HEK293 (cell line): ENCODE measurements at regions not wholly inside any gene's neighbourhood (a gene's known extent, or its start where the extent isn't known, plus 50 kb on each side); places are given as distances from the start of the nearest gene placed in this dataset.

ENCODE experiments used
- CTCF ChIA-PET: fragments of 350-600 bp; formaldehyde crosslinking; extraction: SDS; loops from one replicate; lab custom pipeline; 2021; ENCODE audit warnings: antibody characterized with exemption; lab: Yijun Ruan, JAX
- POLR2A ChIA-PET: fragments of 300-600 bp; formaldehyde crosslinking; extraction: SDS; loops from one replicate; lab custom pipeline; 2020; ENCODE audit warnings: antibody characterized with exemption, inconsistent platforms; lab: Yijun Ruan, JAX
- H3K27ac ChIP-seq: fragments of 200-500 bp; sonication (Bioruptor generic); 2 replicates; pipeline ENCODE4 v1.5.1; 2014; ENCODE audit warnings: low read depth, low read length, control low read depth, inconsistent platforms; ENCODE audit errors: extremely low read depth
- H3K36me3 ChIP-seq, 2 experiments: fragments of 200-500 bp in 1 of 2; sonication (Bioruptor generic) in 1 of 2; 1 replicate in 1 of 2; 2 replicates in 1 of 2; pipeline ENCODE4 v1.5.1; 2014 to 2017; ENCODE audit warnings: inconsistent platforms in 2 of 2, low read length in 2 of 2; ENCODE audit not compliant: control insufficient read depth in 2 of 2, insufficient read depth in 1 of 2
- H3K4me1 ChIP-seq: fragments of 200-500 bp; sonication (Bioruptor generic); 2 replicates; pipeline ENCODE4 v1.5.1; 2014; ENCODE audit warnings: mild to moderate bottlenecking, low read length, inconsistent platforms; ENCODE audit not compliant: control insufficient read depth, insufficient read depth
- H3K4me3 ChIP-seq: 2 replicates; pipeline ENCODE4 v1.5.1; 2011; ENCODE audit warnings: low read depth, mild to moderate bottlenecking, control low read depth, low read length, moderate library complexity
- H3K9me3 ChIP-seq: fragments of 200-500 bp; sonication (Bioruptor generic); 2 replicates; pipeline ENCODE4 v1.5.1; 2014; ENCODE audit warnings: low read depth, low read length, inconsistent platforms; ENCODE audit not compliant: control insufficient read depth, insufficient read depth
- GLIS1 ChIP-seq: fragments of 450-650 bp; formaldehyde crosslinking; IDR thresholded peaks from 2 replicates; pipeline ENCODE4 v1.5.1; 2016; ENCODE audit warnings: missing biosample characterization, missing genetic modification characterization
- SP2 ChIP-seq: fragments of 450-650 bp; formaldehyde crosslinking; IDR thresholded peaks from 2 replicates; pipeline ENCODE4 v1.5.1; 2016; ENCODE audit warnings: missing biosample characterization, missing genetic modification characterization
- ZFHX2 ChIP-seq: fragments of 450-650 bp; formaldehyde crosslinking; conservative IDR thresholded peaks from 2 replicates; pipeline ENCODE4 v1.5.1; 2016; ENCODE audit warnings: missing biosample characterization, missing genetic modification characterization
- ZNF10 ChIP-seq: fragments of 450-650 bp; formaldehyde crosslinking; IDR thresholded peaks from 2 replicates; pipeline ENCODE4 v1.5.1; 2017; ENCODE audit warnings: missing biosample characterization, missing genetic modification characterization
- ZNF184 ChIP-seq: fragments of 450-650 bp; IDR thresholded peaks from 2 replicates; pipeline ENCODE4 v1.5.1; 2018; ENCODE audit warnings: missing biosample characterization, mild to moderate bottlenecking, missing genetic modification characterization
- ZNF211 ChIP-seq: fragments of 450-650 bp; formaldehyde crosslinking; IDR thresholded peaks from 2 replicates; pipeline ENCODE4 v1.5.1; 2016; ENCODE audit warnings: low read depth, missing biosample characterization, missing genetic modification characterization
- ZNF223 ChIP-seq: fragments of 450-650 bp; formaldehyde crosslinking; IDR thresholded peaks from 2 replicates; pipeline ENCODE4 v1.5.1; 2016; ENCODE audit warnings: missing biosample characterization, missing genetic modification characterization
- ZNF266 ChIP-seq: fragments of 450-650 bp; formaldehyde crosslinking; IDR thresholded peaks from 2 replicates; pipeline ENCODE4 v1.5.1; 2016; ENCODE audit warnings: missing biosample characterization, missing genetic modification characterization, low read depth
- ZNF48 ChIP-seq: fragments of 450-650 bp; formaldehyde crosslinking; IDR thresholded peaks from 2 replicates; pipeline ENCODE4 v1.5.1; 2016; ENCODE audit warnings: missing biosample characterization, missing genetic modification characterization
- ZNF530 ChIP-seq: fragments of 450-650 bp; formaldehyde crosslinking; IDR thresholded peaks from 2 replicates; pipeline ENCODE4 v1.5.1; 2016; ENCODE audit warnings: low read depth, missing biosample characterization, missing genetic modification characterization
- ZNF623 ChIP-seq: fragments of 450-650 bp; formaldehyde crosslinking; IDR thresholded peaks from 2 replicates; pipeline ENCODE4 v1.5.1; 2016; ENCODE audit warnings: missing biosample characterization, missing genetic modification characterization
- ZNF670 ChIP-seq: fragments of 450-650 bp; formaldehyde crosslinking; IDR thresholded peaks from 2 replicates; pipeline ENCODE4 v1.5.1; 2016; ENCODE audit warnings: missing biosample characterization, missing genetic modification characterization, low read depth
- ZNF830 ChIP-seq: fragments of 450-650 bp; IDR thresholded peaks from 2 replicates; pipeline ENCODE4 v1.5.0; 2018; ENCODE audit warnings: missing biosample characterization, missing genetic modification characterization, low read depth, mild to moderate bottlenecking, moderate library complexity
- TF ChIP-seq, protein P1 (sequence below): fragments of 450-650 bp; formaldehyde crosslinking; IDR thresholded peaks from 2 replicates; pipeline ENCODE4 v1.5.1; 2016; ENCODE audit warnings: missing biosample characterization, missing genetic modification characterization
- TF ChIP-seq, protein P2 (sequence below): fragments of 450-650 bp; formaldehyde crosslinking; IDR thresholded peaks from 2 replicates; pipeline ENCODE4 v1.5.1; 2016; ENCODE audit warnings: missing biosample characterization, missing genetic modification characterization, borderline replicate concordance
- TF ChIP-seq, protein P3 (sequence below): fragments of 450-650 bp; formaldehyde crosslinking; optimal IDR thresholded peaks from 2 replicates; pipeline ENCODE3; 2016; ENCODE audit warnings: missing biosample characterization, mild to moderate bottlenecking, missing genetic modification characterization
- TF ChIP-seq, protein P4 (sequence below): fragments of 450-650 bp; formaldehyde crosslinking; IDR thresholded peaks from 2 replicates; pipeline ENCODE4 v1.5.1; 2016; ENCODE audit warnings: missing biosample characterization, missing genetic modification characterization
- TF ChIP-seq, protein P5 (sequence below): fragments of 450-650 bp; formaldehyde crosslinking; IDR thresholded peaks from 2 replicates; pipeline ENCODE4 v1.5.1; 2016; ENCODE audit warnings: missing biosample characterization, missing genetic modification characterization

DNA sequence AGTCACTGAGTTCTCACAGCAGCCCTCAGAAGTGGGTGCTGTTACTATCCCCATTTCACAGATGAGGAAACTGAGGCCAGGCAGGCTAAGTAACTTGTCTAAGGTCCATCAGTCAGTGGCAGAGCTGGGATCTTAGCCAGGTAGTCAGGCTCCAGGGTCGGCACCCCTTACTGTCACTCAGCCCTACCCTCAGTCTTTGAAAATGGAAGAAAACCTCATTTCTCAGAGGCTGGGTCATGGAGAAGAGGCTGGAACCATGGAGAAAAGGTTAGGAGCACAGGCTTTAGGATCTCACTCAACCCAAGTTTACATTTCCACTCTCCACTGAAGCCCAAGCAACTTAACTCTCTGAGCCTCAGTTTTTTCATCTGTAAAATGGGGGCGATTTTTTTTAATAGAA, 116.2 kb upstream of the SIRPG start:
- no peak overlapping the region for H3K4me3 ChIP-seq
- peaks cover 4% of the 10 kb centered on the region for H3K4me1 ChIP-seq
- ChIA-PET CTCF (interaction anchor here (1.4 kb wide), 1 partner anchor 10 kb away, joined by 5 read pairs; no protein-coding TSS in a partner anchor), POLR2A (no interaction called here)
- TF ChIP-seq ZNF223 (tag by site-specific recombination), result no peak
- no peak for TF ChIP-seq ZNF211 (tag by site-specific recombination)
- no peak for TF ChIP-seq GLIS1 (tag by site-specific recombination)
- TF ChIP-seq, protein P1, sequence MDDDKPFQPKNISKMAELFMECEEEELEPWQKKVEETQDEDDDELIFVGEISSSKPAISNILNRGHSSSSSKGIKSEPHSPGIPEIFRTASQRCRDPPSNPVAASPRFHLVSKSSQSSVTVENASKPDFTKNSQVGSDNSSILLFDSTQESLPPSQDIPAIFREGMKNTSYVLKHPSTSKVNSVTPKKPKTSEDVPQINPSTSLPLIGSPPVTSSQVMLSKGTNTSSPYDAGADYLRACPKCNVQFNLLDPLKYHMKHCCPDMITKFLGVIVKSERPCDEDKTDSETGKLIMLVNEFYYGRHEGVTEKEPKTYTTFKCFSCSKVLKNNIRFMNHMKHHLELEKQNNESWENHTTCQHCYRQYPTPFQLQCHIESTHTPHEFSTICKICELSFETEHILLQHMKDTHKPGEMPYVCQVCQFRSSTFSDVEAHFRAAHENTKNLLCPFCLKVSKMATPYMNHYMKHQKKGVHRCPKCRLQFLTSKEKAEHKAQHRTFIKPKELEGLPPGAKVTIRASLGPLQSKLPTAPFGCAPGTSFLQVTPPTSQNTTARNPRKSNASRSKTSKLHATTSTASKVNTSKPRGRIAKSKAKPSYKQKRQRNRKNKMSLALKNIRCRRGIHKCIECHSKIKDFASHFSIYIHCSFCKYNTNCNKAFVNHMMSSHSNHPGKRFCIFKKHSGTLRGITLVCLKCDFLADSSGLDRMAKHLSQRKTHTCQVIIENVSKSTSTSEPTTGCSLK (tag by site-specific recombination), result no peak
- no peak for TF ChIP-seq ZNF266
- TF ChIP-seq ZFHX2, result no peak
- TF ChIP-seq ZNF530 (tag by site-specific recombination), result no peak
- TF ChIP-seq, protein P2, sequence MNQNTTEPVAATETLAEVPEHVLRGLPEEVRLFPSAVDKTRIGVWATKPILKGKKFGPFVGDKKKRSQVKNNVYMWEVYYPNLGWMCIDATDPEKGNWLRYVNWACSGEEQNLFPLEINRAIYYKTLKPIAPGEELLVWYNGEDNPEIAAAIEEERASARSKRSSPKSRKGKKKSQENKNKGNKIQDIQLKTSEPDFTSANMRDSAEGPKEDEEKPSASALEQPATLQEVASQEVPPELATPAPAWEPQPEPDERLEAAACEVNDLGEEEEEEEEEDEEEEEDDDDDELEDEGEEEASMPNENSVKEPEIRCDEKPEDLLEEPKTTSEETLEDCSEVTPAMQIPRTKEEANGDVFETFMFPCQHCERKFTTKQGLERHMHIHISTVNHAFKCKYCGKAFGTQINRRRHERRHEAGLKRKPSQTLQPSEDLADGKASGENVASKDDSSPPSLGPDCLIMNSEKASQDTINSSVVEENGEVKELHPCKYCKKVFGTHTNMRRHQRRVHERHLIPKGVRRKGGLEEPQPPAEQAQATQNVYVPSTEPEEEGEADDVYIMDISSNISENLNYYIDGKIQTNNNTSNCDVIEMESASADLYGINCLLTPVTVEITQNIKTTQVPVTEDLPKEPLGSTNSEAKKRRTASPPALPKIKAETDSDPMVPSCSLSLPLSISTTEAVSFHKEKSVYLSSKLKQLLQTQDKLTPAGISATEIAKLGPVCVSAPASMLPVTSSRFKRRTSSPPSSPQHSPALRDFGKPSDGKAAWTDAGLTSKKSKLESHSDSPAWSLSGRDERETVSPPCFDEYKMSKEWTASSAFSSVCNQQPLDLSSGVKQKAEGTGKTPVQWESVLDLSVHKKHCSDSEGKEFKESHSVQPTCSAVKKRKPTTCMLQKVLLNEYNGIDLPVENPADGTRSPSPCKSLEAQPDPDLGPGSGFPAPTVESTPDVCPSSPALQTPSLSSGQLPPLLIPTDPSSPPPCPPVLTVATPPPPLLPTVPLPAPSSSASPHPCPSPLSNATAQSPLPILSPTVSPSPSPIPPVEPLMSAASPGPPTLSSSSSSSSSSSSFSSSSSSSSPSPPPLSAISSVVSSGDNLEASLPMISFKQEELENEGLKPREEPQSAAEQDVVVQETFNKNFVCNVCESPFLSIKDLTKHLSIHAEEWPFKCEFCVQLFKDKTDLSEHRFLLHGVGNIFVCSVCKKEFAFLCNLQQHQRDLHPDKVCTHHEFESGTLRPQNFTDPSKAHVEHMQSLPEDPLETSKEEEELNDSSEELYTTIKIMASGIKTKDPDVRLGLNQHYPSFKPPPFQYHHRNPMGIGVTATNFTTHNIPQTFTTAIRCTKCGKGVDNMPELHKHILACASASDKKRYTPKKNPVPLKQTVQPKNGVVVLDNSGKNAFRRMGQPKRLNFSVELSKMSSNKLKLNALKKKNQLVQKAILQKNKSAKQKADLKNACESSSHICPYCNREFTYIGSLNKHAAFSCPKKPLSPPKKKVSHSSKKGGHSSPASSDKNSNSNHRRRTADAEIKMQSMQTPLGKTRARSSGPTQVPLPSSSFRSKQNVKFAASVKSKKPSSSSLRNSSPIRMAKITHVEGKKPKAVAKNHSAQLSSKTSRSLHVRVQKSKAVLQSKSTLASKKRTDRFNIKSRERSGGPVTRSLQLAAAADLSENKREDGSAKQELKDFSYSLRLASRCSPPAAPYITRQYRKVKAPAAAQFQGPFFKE (tag by site-specific recombination), result no peak
- TF ChIP-seq, protein P3, sequence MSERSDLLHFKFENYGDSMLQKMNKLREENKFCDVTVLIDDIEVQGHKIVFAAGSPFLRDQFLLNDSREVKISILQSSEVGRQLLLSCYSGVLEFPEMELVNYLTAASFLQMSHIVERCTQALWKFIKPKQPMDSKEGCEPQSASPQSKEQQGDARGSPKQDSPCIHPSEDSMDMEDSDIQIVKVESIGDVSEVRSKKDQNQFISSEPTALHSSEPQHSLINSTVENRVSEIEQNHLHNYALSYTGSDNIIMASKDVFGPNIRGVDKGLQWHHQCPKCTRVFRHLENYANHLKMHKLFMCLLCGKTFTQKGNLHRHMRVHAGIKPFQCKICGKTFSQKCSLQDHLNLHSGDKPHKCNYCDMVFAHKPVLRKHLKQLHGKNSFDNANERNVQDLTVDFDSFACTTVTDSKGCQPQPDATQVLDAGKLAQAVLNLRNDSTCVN (tag by site-specific recombination), result no peak
- no peak for TF ChIP-seq ZNF184 (tag by site-specific recombination)
- no peak for TF ChIP-seq SP2 (tag by site-specific recombination)
- TF ChIP-seq, protein P4, sequence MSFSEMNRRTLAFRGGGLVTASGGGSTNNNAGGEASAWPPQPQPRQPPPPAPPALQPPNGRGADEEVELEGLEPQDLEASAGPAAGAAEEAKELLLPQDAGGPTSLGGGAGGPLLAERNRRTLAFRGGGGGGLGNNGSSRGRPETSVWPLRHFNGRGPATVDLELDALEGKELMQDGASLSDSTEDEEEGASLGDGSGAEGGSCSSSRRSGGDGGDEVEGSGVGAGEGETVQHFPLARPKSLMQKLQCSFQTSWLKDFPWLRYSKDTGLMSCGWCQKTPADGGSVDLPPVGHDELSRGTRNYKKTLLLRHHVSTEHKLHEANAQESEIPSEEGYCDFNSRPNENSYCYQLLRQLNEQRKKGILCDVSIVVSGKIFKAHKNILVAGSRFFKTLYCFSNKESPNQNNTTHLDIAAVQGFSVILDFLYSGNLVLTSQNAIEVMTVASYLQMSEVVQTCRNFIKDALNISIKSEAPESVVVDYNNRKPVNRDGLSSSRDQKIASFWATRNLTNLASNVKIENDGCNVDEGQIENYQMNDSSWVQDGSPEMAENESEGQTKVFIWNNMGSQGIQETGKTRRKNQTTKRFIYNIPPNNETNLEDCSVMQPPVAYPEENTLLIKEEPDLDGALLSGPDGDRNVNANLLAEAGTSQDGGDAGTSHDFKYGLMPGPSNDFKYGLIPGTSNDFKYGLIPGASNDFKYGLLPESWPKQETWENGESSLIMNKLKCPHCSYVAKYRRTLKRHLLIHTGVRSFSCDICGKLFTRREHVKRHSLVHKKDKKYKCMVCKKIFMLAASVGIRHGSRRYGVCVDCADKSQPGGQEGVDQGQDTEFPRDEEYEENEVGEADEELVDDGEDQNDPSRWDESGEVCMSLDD (tag by site-specific recombination), result no peak
- no peak for TF ChIP-seq ZNF10
- no peak for TF ChIP-seq ZNF670 (tag by site-specific recombination)
- TF ChIP-seq ZNF830 (tag by site-specific recombination), result no peak
- TF ChIP-seq ZNF48 (tag by site-specific recombination), result no peak
- TF ChIP-seq, protein P5, sequence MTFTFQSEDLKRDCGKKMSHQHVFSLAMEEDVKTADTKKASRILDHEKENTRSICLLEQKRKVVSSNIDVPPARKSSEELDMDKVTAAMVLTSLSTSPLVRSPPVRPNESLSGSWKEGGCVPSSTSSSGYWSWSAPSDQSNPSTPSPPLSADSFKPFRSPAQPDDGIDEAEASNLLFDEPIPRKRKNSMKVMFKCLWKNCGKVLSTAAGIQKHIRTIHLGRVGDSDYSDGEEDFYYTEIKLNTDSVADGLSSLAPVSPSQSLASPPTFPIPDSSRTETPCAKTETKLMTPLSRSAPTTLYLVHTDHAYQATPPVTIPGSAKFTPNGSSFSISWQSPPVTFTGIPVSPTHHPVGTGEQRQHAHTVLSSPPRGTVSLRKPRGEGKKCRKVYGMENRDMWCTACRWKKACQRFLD (tag by site-specific recombination), result no peak
- TF ChIP-seq ZNF623, result no peak
- H3K9me3 ChIP-seq, result no peaks in the 10 kb centered on the region
- H3K36me3 ChIP-seq, result no peaks in the 10 kb centered on the region
- no peak overlapping the region for H3K27ac ChIP-seq
